C4-2B (cell line): ENCODE measurements at regions not wholly inside any gene's neighbourhood (a gene's known extent, or its start where the extent isn't known, plus 50 kb on each side); places are given as distances from the start of the nearest gene placed in this dataset.

ENCODE experiments used
- H3K27ac ChIP-seq: fragments of 450-650 bp; 2 replicates; pipeline ENCODE4 v1.5.1; 2017
- ZFX ChIP-seq: fragments of 450-650 bp; IDR thresholded peaks from 2 replicates; pipeline ENCODE4 v1.6.1; 2017
- TF ChIP-seq, protein P1 (sequence below): fragments of 450-650 bp; conservative IDR thresholded peaks from 2 replicates; pipeline ENCODE4 v1.5.1; 2017; ENCODE audit warnings: mild to moderate bottlenecking

GRCh38 chr1:94636624-94637023 is 95.1 kb upstream of the F3 start:
- TF ChIP-seq ZFX: no peak
- TF ChIP-seq, protein P1, sequence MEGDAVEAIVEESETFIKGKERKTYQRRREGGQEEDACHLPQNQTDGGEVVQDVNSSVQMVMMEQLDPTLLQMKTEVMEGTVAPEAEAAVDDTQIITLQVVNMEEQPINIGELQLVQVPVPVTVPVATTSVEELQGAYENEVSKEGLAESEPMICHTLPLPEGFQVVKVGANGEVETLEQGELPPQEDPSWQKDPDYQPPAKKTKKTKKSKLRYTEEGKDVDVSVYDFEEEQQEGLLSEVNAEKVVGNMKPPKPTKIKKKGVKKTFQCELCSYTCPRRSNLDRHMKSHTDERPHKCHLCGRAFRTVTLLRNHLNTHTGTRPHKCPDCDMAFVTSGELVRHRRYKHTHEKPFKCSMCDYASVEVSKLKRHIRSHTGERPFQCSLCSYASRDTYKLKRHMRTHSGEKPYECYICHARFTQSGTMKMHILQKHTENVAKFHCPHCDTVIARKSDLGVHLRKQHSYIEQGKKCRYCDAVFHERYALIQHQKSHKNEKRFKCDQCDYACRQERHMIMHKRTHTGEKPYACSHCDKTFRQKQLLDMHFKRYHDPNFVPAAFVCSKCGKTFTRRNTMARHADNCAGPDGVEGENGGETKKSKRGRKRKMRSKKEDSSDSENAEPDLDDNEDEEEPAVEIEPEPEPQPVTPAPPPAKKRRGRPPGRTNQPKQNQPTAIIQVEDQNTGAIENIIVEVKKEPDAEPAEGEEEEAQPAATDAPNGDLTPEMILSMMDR: no peak
- no peak overlapping the region for H3K27ac ChIP-seq

GRCh38 chr1:94636100-94636499 is 94.5 kb upstream of the F3 start:
- no peak for TF ChIP-seq ZFX
- TF ChIP-seq, protein P1: no peak
- H3K27ac ChIP-seq: no peak overlapping the region

DNA sequence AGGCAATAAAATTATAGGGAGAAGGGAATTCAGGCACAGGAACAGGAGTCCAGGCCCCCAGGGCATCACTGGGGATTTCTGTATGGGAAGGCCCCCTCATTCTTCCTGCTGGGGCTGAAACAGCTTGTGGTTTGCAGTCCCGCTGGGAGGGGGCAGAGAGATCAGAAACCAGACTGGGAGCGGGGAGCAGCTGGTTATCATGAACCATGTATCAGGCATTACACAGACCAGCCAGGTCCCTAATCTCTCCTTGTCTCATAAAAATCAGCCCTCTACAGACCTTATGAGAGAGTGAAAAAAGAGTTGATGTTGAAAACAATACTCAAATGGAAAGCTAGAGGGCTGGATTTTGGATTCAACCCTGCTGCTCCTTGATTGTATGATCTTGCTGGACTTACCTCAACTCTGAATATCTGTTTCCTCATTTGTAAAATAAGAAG is 93.4 kb upstream of the F3 start:
- H3K27ac ChIP-seq: no peak overlapping the region
- no peak for TF ChIP-seq ZFX
- TF ChIP-seq, protein P1: no peak

- no peak overlapping the region for H3K27ac ChIP-seq
- TF ChIP-seq ZFX: no peak
- TF ChIP-seq, protein P1: no peak
Measured at GRCh38 chr1:94633051-94633450, 91.5 kb upstream of the F3 start.

GRCh38 chr1:94629259-94630181 is 88.0 kb upstream of the F3 start:
- H3K27ac ChIP-seq: no peak overlapping the region
- no peak for TF ChIP-seq ZFX
- TF ChIP-seq, protein P1: no peak

- H3K27ac ChIP-seq: no peak overlapping the region
- TF ChIP-seq, protein P1: no peak
- TF ChIP-seq ZFX: no peak
Measured at GRCh38 chr1:94628499-94628843, 86.9 kb upstream of the F3 start.

- TF ChIP-seq, protein P1: no peak
- no peak for TF ChIP-seq ZFX
Measured at GRCh38 chr1:94627771-94628498, 86.4 kb upstream of the F3 start.

More at GRCh38 chr1:94627771-94628498, 86.4 kb upstream of the F3 start:
- no peak overlapping the region for H3K27ac ChIP-seq
